EL (cell line): ENCODE measurements at regions not wholly inside any gene's neighbourhood (a gene's known extent, or its start where the extent isn't known, plus 50 kb on each side); places are given as distances from the start of the nearest gene placed in this dataset.
"Not testable (repeated sequence)": the region's sequence is repeated elsewhere in the genome, so short reads cannot be mapped to it uniquely, and the experiment has no call there.

Experiments
- DNase-seq: peaks from one replicate; pipeline ENCODE4 v3.0.0-alpha.2; 2016

DNA sequence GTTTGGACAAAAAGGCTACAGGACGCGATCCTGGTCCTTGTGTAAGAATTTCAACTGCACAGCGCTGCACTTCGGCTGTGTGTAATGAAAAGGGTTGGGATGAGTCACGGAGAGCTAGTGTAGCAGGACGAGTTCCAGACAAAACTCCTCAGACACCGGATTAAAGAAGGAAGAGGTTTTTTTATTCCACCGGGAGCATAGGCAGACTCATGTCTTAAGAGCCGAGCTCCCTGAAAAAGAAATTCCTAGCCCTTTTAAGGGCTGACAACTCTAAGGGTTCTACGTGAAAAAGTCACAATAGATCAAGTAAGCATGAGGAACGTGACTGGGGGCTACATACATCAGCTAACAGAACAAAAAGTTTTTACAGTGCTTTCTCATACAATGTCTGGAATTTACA, 54.8 kb upstream of the FAM90A1 start:
- peak; percentile 30 for DNase-seq

GRCh38 chr12:8285681-8286080, 58.3 kb upstream of the FAM90A1 start:
- not testable (repeated sequence) for DNase-seq

GRCh38 chr12:8291764-8292163, 64.3 kb upstream of the FAM90A1 start:
- not testable (repeated sequence) for DNase-seq

DNA sequence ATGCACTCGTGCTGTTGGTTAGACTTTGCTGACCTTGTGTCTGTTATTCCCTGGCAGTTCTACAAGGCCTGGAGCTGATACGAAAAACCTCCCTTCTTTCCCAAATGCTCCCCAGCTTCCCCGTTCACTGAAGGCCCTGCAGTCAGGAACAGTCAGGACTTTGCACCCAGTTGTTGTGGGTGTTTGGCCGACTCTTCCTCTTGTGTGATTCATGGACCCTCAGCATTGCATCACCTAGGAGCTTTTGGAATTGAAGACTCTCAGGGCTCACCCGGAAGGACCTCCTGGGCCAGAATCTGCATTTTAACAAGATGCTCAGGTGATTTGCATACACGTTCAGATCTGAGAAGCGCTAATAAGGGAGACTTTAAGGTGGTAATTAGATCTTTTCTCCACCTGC, 67.2 kb upstream of the FAM90A1 start:
- DNase-seq: not testable (repeated sequence)

GRCh38 chr12:8308611-8309010, 81.2 kb upstream of the FAM90A1 start:
- not testable (repeated sequence) for DNase-seq

- not testable (repeated sequence) for DNase-seq
These were observed 88.6 kb upstream of the FAM90A1 start for GRCh38 chr12:8315997-8316396.

- DNase-seq: not testable (repeated sequence)
These were observed 90.3 kb upstream of the FAM90A1 start for GRCh38 chr12:8317675-8318074.

DNA sequence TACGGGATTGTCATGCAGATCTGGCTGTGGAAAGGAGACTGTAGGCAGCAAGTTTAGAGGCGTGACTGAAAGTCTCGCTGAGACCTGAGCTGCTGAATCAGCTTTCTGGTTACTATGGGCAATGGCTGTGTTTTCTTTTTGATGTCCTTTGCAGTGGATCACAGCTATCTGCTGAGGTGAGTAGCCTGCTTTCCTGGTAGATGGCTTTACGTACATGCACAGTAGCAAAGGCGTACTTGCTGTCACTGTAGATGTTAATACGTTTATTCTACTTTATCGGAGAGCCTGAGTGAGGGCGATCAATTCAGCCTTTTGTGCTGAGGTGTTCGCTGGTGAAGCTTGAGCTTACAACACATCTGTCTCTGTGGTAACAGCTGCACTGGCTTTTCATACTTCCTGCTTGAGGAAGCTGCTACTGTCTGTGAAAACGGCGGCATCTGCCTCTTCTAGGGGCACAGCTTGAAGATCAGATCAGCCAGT, 92.9 kb upstream of the FAM90A1 start:
- not testable (repeated sequence) for DNase-seq

DNA sequence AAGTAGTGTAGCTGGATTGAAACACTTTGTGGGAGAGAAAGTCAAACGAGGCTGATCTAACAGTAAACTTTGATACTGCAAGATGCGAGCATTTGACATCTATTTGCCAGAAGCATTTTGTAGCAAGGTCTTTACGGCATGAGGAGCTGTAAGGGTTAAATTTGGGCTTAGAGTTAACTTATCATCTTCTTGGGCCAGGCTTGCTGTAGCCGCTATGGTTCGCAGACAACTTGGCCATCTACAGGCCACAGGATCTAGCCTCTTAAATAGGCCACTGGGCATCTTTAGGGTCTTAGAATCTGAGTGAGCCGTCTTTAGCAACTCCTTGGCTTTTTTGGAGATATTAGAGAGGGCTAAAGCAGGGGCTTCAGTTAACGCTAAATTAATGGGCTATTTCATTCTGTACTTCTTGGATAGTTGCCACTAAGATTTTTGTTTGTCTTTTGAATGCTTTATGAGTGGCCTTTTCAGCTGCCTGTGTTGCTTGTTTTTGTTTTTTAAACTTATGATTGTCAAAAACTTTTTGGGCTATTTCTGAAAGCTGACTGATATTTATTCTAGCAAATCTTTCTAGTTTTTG, 93.5 kb upstream of the FAM90A1 start:
- DNase-seq: not testable (repeated sequence)

- DNase-seq: not testable (repeated sequence)
These were observed 97.9 kb upstream of the FAM90A1 start for GRCh38 chr12:8325145-8325839.

GRCh38 chr12:8328835-8329234, 101.4 kb upstream of the FAM90A1 start:
- DNase-seq: not testable (repeated sequence)

DNA sequence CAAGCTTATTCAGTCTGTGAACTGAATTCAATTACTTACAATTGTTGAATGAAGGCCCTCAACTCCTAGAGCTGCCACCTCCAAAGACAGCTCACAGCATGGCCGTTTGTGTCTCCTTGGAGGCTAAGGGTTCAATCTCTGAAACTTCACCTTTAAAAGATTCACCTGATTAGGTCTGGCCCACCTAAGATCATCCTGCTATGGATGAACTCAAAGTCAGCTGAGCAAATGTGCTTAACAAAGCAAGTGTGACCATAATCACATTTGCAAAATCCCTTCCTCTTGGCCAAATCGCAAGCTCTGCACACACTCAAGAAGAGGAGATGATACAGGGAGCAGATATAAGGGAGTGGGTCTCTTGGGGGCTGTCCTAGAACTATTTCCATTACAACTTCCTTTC, 105.0 kb upstream of the FAM90A1 start:
- DNase-seq: not testable (repeated sequence)

GRCh38 chr12:8351073-8351472, 104.7 kb upstream of the CLEC6A start:
- not testable (repeated sequence) for DNase-seq

GRCh38 chr12:8354741-8355140, 101.0 kb upstream of the CLEC6A start:
- not testable (repeated sequence) for DNase-seq

DNA sequence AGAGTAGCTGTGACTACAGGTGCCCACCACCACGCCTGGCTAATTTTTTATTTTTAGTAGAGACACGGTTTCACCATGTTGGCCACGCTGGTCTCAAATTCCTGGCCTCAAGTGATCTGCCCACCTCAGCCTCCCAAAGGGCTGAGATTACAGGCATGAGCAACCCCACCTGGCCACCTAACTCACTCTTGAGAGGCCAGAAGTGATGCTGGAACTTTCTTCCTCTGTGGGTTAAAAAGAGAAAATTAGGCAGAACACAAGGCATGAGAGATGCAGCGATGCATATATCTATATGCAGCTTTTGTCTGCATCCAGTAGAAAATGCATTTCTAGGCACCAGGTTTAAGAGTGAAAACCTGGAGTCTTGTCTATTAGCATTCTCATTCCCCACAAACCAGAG, 100.2 kb upstream of the CLEC6A start:
- not testable (repeated sequence) for DNase-seq

- DNase-seq: not testable (repeated sequence)
These were observed 82.0 kb upstream of the CLEC6A start for GRCh38 chr12:8373744-8374143.

DNA sequence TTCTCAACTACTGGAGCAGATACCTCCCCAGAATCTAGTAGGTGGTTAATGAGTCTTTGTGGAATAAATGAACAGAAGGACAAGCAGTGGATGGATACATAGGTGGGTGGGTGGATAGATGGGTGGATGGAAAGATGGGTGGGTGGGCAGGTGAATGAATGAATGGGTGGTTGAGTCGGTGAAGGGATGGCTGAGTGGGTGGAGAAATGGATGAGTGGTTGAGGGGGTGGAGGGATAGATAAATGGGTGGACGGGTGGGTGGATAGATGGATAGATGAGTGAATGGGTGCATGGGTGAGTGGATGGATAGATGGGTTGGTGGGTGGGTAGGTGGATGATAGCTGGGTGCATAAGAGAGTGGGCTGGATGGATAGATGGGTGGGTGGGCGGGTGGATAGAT, 80.6 kb upstream of the CLEC6A start:
- not testable (repeated sequence) for DNase-seq

- not testable (repeated sequence) for DNase-seq
These were observed 78.0 kb upstream of the CLEC6A start for GRCh38 chr12:8377756-8378155.

DNA sequence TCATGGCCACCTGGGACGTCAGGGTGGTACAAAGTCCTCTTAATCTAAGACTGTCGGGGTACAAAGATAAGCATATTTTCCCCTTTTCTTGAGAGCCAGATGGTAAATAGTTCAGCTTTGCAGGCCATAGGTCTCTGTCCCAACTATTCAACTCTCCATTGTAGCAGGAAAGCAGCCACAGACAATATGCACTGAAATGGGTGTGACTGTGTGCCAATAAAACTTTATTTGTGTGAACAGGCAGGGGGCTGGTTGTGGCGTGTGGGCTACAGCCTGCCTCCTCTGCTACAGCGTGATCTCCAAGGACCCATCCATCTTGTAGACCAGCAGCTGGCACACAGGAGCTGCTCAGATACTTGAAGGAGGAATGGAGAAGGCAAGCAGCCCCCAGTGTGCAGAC, 73.2 kb upstream of the CLEC6A start:
- not testable (repeated sequence) for DNase-seq

DNA sequence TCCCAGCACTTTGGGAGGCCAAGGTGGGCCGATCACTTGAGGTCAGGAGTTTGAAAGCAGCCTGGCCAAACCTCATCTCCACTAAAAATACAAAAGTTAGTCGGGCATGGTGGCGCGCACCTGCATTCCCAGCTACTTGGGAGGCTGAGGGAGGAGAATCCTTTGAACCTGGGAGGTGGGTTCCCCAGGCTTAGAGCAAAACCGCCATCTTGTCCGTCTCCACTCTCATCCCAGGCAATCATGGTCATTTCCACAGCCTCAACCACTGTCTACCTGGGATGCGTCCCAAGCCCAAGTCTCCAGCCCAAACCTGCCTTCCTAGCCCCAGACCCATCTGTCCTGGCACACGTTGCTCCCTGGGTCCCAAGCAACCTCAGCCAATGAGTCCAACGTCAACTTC, 71.1 kb upstream of the CLEC6A start:
- DNase-seq: not testable (repeated sequence)

DNA sequence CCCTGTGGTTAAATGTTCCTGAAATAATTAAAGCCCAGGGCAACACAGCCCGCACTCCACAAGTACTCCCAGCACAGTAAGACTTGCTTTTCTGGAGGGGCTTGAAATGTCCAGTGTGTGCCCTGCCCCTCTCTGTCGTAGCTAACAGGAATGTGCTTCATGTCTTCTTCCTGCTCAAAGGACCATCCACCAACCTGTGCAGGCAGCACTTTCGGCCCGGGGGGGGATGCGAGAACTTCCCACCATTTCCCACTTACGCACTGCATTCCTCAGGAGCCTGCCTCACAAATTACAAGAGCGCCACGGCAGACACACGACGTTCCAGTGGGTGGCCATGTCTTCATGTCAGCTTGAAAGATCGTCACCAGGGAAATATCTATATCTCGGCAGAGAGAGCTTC, 70.3 kb upstream of the CLEC6A start:
- DNase-seq: not testable (repeated sequence)

GRCh38 chr12:8386661-8387060, 69.1 kb upstream of the CLEC6A start:
- not testable (repeated sequence) for DNase-seq

- not testable (repeated sequence) for DNase-seq
These were observed 66.5 kb upstream of the CLEC6A start for GRCh38 chr12:8389296-8389695.

DNA sequence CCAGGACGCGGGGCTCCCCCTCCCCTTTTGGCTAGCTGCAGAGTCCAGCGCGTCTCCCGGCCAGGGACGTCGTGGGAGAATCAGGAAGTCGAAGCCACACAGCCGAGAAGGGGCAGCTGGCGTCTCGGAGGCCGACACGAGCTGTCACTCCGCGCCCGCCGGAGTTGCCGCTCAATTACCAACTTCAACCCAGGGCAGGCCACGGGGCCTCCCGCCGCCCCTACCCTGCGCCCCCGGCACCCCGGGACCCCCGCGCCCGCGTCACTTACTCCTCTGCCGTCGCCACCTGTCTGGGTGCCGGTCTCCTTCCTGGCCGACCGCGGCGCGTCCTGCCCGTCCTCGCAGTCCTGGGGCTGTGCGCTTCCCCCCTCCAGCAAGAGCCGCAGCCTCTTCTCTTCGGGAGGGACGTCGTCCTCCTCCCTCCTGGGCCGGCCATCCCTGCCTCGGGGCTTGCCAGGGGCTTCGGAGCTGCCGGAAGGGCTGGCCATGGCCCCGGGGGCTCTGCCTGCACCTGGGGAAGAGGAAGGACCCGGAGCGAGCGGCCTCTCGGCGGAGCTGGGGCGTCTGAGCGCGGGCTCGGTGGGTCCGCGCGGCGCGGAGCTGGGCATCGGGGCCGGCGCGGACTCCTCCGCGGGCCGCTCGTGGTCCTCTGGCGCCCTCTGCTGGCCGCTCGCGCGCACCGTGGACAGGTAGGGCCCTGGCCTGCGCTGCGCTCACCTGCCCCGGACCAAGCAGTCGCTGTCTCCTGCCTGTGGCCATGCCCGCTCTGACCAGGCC, 65.6 kb upstream of the CLEC6A start:
- peak; percentile 43 for DNase-seq
